ENCODE measurements at regions not wholly inside any gene's neighbourhood (a gene's known extent, or its start where the extent isn't known, plus 50 kb on each side); places are given as distances from the start of the nearest gene placed in this dataset.

- TF ChIP-seq SUZ12 (IDR thresholded peaks at IDR 0.05; ENCODE audit: extremely low read depth, insufficient read depth, insufficient read length) = no peak
- TF ChIP-seq ZNF274 (IDR thresholded peaks at IDR 0.05; ENCODE audit: low read depth, low read length) = no peak
Observed at GRCh38 chr2:126825316-126825715, 73.4 kb upstream of the TEX51 start.
